ENCODE measurements at regions not wholly inside any gene's neighbourhood (a gene's known extent, or its start where the extent isn't known, plus 50 kb on each side); places are given as distances from the start of the nearest gene placed in this dataset.

- Histone ChIP-seq H3K4me1 (ENCODE audit: control insufficient read depth in 2 of 2, insufficient read depth in 2 of 2, low read length in 2 of 2) (no peaks in the 10 kb centered on the region), H3K9ac (ENCODE audit: low read depth in 1 of 2, low read length in 2 of 2) (no peak overlapping the region), H3K9me3 (ENCODE audit: control insufficient read depth in 2 of 2, low read length in 2 of 2) (no peaks in the 10 kb centered on the region)
Measured at GRCh38 chr4:144340931-144341330, 200.4 kb upstream of the GYPA start.

GRCh38 chr4:144342949-144343760 lies 202.6 kb upstream of the GYPA start:
- H3K9me3 ChIP-seq (ENCODE audit: control insufficient read depth in 2 of 2, low read length in 2 of 2) = no peaks in the 10 kb centered on the region
- no peak overlapping the region for H3K9ac ChIP-seq (ENCODE audit: low read depth in 1 of 2, low read length in 2 of 2)
- no peaks in the 10 kb centered on the region for H3K36me3 ChIP-seq (ENCODE audit: control insufficient read depth in 2 of 2, insufficient read depth in 2 of 2, low read length in 2 of 2)
- no peak overlapping the region for H3K27ac ChIP-seq (ENCODE audit: low read depth in 2 of 2, low read length in 2 of 2)
- H3K4me1 ChIP-seq (ENCODE audit: control insufficient read depth in 2 of 2, insufficient read depth in 2 of 2, low read length in 2 of 2) = no peaks in the 10 kb centered on the region
- H3K27me3 ChIP-seq (ENCODE audit: control insufficient read depth in 2 of 2, insufficient read depth in 2 of 2, low read length in 2 of 2) = no peaks in the 10 kb centered on the region
- no peak overlapping the region for H3K4me3 ChIP-seq (ENCODE audit: low read length in 2 of 2)

More at GRCh38 chr4:144340931-144341330, 200.4 kb upstream of the GYPA start:
- Histone ChIP-seq H3K36me3 (ENCODE audit: control insufficient read depth in 2 of 2, insufficient read depth in 2 of 2, low read length in 2 of 2) (no peaks in the 10 kb centered on the region), H3K4me3 (ENCODE audit: low read length in 2 of 2) (no peak overlapping the region), H3K27me3 (ENCODE audit: control insufficient read depth in 2 of 2, insufficient read depth in 2 of 2, low read length in 2 of 2) (no peaks in the 10 kb centered on the region), H3K27ac (ENCODE audit: low read depth in 2 of 2, low read length in 2 of 2) (no peak overlapping the region)

GRCh38 chr4:144347121-144347520 lies 206.6 kb upstream of the GYPA start:
- no peaks in the 10 kb centered on the region for H3K27me3 ChIP-seq (ENCODE audit: control insufficient read depth in 2 of 2, insufficient read depth in 2 of 2, low read length in 2 of 2)
- no peaks in the 10 kb centered on the region for H3K36me3 ChIP-seq (ENCODE audit: control insufficient read depth in 2 of 2, insufficient read depth in 2 of 2, low read length in 2 of 2)
- H3K4me1 ChIP-seq (ENCODE audit: control insufficient read depth in 2 of 2, insufficient read depth in 2 of 2, low read length in 2 of 2) = no peaks in the 10 kb centered on the region
- H3K27ac ChIP-seq (ENCODE audit: low read depth in 2 of 2, low read length in 2 of 2) = no peak overlapping the region
- no peaks in the 10 kb centered on the region for H3K9me3 ChIP-seq (ENCODE audit: control insufficient read depth in 2 of 2, low read length in 2 of 2)
- no peak overlapping the region for H3K4me3 ChIP-seq (ENCODE audit: low read length in 2 of 2)
- H3K9ac ChIP-seq (ENCODE audit: low read depth in 1 of 2, low read length in 2 of 2) = no peak overlapping the region

GRCh38 chr4:144350706-144351105 lies 210.2 kb upstream of the GYPA start:
- Histone ChIP-seq H3K36me3 (ENCODE audit: control insufficient read depth in 2 of 2, insufficient read depth in 2 of 2, low read length in 2 of 2) (no peaks in the 10 kb centered on the region), H3K4me1 (ENCODE audit: control insufficient read depth in 2 of 2, insufficient read depth in 2 of 2, low read length in 2 of 2) (no peaks in the 10 kb centered on the region), H3K27me3 (ENCODE audit: control insufficient read depth in 2 of 2, insufficient read depth in 2 of 2, low read length in 2 of 2) (no peaks in the 10 kb centered on the region), H3K4me3 (ENCODE audit: low read length in 2 of 2) (no peak overlapping the region), H3K9me3 (ENCODE audit: control insufficient read depth in 2 of 2, low read length in 2 of 2) (no peaks in the 10 kb centered on the region), H3K9ac (ENCODE audit: low read depth in 1 of 2, low read length in 2 of 2) (no peak overlapping the region), H3K27ac (ENCODE audit: low read depth in 2 of 2, low read length in 2 of 2) (no peak overlapping the region)

- Histone ChIP-seq H3K36me3 (ENCODE audit: control insufficient read depth in 2 of 2, insufficient read depth in 2 of 2, low read length in 2 of 2) (no peaks in the 10 kb centered on the region), H3K4me1 (ENCODE audit: control insufficient read depth in 2 of 2, insufficient read depth in 2 of 2, low read length in 2 of 2) (no peaks in the 10 kb centered on the region), H3K9me3 (ENCODE audit: control insufficient read depth in 2 of 2, low read length in 2 of 2) (no peaks in the 10 kb centered on the region), H3K4me3 (ENCODE audit: low read length in 2 of 2) (no peak overlapping the region), H3K27ac (ENCODE audit: low read depth in 2 of 2, low read length in 2 of 2) (no peak overlapping the region), H3K9ac (ENCODE audit: low read depth in 1 of 2, low read length in 2 of 2) (no peak overlapping the region), H3K27me3 (ENCODE audit: control insufficient read depth in 2 of 2, insufficient read depth in 2 of 2, low read length in 2 of 2) (no peaks in the 10 kb centered on the region)
Measured at GRCh38 chr4:144351306-144351705, 210.8 kb upstream of the GYPA start.

- no peak overlapping the region for H3K4me3 ChIP-seq (ENCODE audit: low read length in 2 of 2)
- no peaks in the 10 kb centered on the region for H3K27me3 ChIP-seq (ENCODE audit: control insufficient read depth in 2 of 2, insufficient read depth in 2 of 2, low read length in 2 of 2)
- no peak overlapping the region for H3K27ac ChIP-seq (ENCODE audit: low read depth in 2 of 2, low read length in 2 of 2)
- no peaks in the 10 kb centered on the region for H3K9me3 ChIP-seq (ENCODE audit: control insufficient read depth in 2 of 2, low read length in 2 of 2)
- H3K36me3 ChIP-seq (ENCODE audit: control insufficient read depth in 2 of 2, insufficient read depth in 2 of 2, low read length in 2 of 2) = no peaks in the 10 kb centered on the region
- no peak overlapping the region for H3K9ac ChIP-seq (ENCODE audit: low read depth in 1 of 2, low read length in 2 of 2)
- no peaks in the 10 kb centered on the region for H3K4me1 ChIP-seq (ENCODE audit: control insufficient read depth in 2 of 2, insufficient read depth in 2 of 2, low read length in 2 of 2)
Measured at GRCh38 chr4:144353292-144353691, 212.8 kb upstream of the GYPA start.

- no peaks in the 10 kb centered on the region for H3K27me3 ChIP-seq (ENCODE audit: control insufficient read depth in 2 of 2, insufficient read depth in 2 of 2, low read length in 2 of 2)
- H3K4me1 ChIP-seq (ENCODE audit: control insufficient read depth in 2 of 2, insufficient read depth in 2 of 2, low read length in 2 of 2) = no peaks in the 10 kb centered on the region
- no peaks in the 10 kb centered on the region for H3K36me3 ChIP-seq (ENCODE audit: control insufficient read depth in 2 of 2, insufficient read depth in 2 of 2, low read length in 2 of 2)
- no peak overlapping the region for H3K9ac ChIP-seq (ENCODE audit: low read depth in 1 of 2, low read length in 2 of 2)
- no peak overlapping the region for H3K4me3 ChIP-seq (ENCODE audit: low read length in 2 of 2)
- H3K9me3 ChIP-seq (ENCODE audit: control insufficient read depth in 2 of 2, low read length in 2 of 2) = no peaks in the 10 kb centered on the region
- H3K27ac ChIP-seq (ENCODE audit: low read depth in 2 of 2, low read length in 2 of 2) = no peak overlapping the region
Measured at GRCh38 chr4:144355811-144356757, 215.6 kb upstream of the GYPA start.

GRCh38 chr4:144356941-144357381 lies 216.4 kb upstream of the GYPA start:
- H3K4me3 ChIP-seq (ENCODE audit: low read length in 2 of 2) = no peak overlapping the region
- no peaks in the 10 kb centered on the region for H3K9me3 ChIP-seq (ENCODE audit: control insufficient read depth in 2 of 2, low read length in 2 of 2)
- H3K4me1 ChIP-seq (ENCODE audit: control insufficient read depth in 2 of 2, insufficient read depth in 2 of 2, low read length in 2 of 2) = no peaks in the 10 kb centered on the region
- no peak overlapping the region for H3K9ac ChIP-seq (ENCODE audit: low read depth in 1 of 2, low read length in 2 of 2)
- H3K27ac ChIP-seq (ENCODE audit: low read depth in 2 of 2, low read length in 2 of 2) = no peak overlapping the region
- H3K36me3 ChIP-seq (ENCODE audit: control insufficient read depth in 2 of 2, insufficient read depth in 2 of 2, low read length in 2 of 2) = no peaks in the 10 kb centered on the region
- H3K27me3 ChIP-seq (ENCODE audit: control insufficient read depth in 2 of 2, insufficient read depth in 2 of 2, low read length in 2 of 2) = no peaks in the 10 kb centered on the region

GRCh38 chr4:144357975-144358374 lies 217.5 kb upstream of the GYPA start:
- no peak overlapping the region for H3K27ac ChIP-seq (ENCODE audit: low read depth in 2 of 2, low read length in 2 of 2)
- no peaks in the 10 kb centered on the region for H3K27me3 ChIP-seq (ENCODE audit: control insufficient read depth in 2 of 2, insufficient read depth in 2 of 2, low read length in 2 of 2)
- no peak overlapping the region for H3K9ac ChIP-seq (ENCODE audit: low read depth in 1 of 2, low read length in 2 of 2)
- H3K36me3 ChIP-seq (ENCODE audit: control insufficient read depth in 2 of 2, insufficient read depth in 2 of 2, low read length in 2 of 2) = no peaks in the 10 kb centered on the region
- H3K9me3 ChIP-seq (ENCODE audit: control insufficient read depth in 2 of 2, low read length in 2 of 2) = no peaks in the 10 kb centered on the region
- H3K4me1 ChIP-seq (ENCODE audit: control insufficient read depth in 2 of 2, insufficient read depth in 2 of 2, low read length in 2 of 2) = no peaks in the 10 kb centered on the region
- H3K4me3 ChIP-seq (ENCODE audit: low read length in 2 of 2) = no peak overlapping the region

GRCh38 chr4:144360146-144360793 lies 219.8 kb upstream of the GYPA start:
- Histone ChIP-seq H3K4me1 (ENCODE audit: control insufficient read depth in 2 of 2, insufficient read depth in 2 of 2, low read length in 2 of 2) (no peaks in the 10 kb centered on the region), H3K27me3 (ENCODE audit: control insufficient read depth in 2 of 2, insufficient read depth in 2 of 2, low read length in 2 of 2) (no peaks in the 10 kb centered on the region), H3K27ac (ENCODE audit: low read depth in 2 of 2, low read length in 2 of 2) (no peak overlapping the region), H3K4me3 (ENCODE audit: low read length in 2 of 2) (no peak overlapping the region), H3K9me3 (ENCODE audit: control insufficient read depth in 2 of 2, low read length in 2 of 2) (no peaks in the 10 kb centered on the region), H3K9ac (ENCODE audit: low read depth in 1 of 2, low read length in 2 of 2) (no peak overlapping the region), H3K36me3 (ENCODE audit: control insufficient read depth in 2 of 2, insufficient read depth in 2 of 2, low read length in 2 of 2) (no peaks in the 10 kb centered on the region)
